GM12873 (cell line): ENCODE measurements at regions not wholly inside any gene's neighbourhood (a gene's known extent, or its start where the extent isn't known, plus 50 kb on each side); places are given as distances from the start of the nearest gene placed in this dataset.

Experiments
- CTCF ChIP-seq: IDR thresholded peaks from 2 replicates; pipeline ENCODE4 v1.5.1; 2012; ENCODE audit warnings: low read depth, mild to moderate bottlenecking, moderate library complexity, low read length, control low read depth; ENCODE audit not compliant: insufficient read depth; ENCODE audit errors: missing control alignments

- TF ChIP-seq CTCF: no peak
Observed at GRCh38 chr19:28208745-28209144, 1004.2 kb downstream of the UQCRFS1 start.

GRCh38 chr19:28207244-28207643 is 1005.7 kb downstream of the UQCRFS1 start:
- no peak for TF ChIP-seq CTCF

GRCh38 chr19:28201462-28201943 is 1011.4 kb downstream of the UQCRFS1 start:
- TF ChIP-seq CTCF: no peak

GRCh38 chr19:28199323-28199722 is 1013.6 kb downstream of the UQCRFS1 start:
- TF ChIP-seq CTCF: no peak

- no peak for TF ChIP-seq CTCF
Observed at GRCh38 chr19:28196961-28197360, 1016.0 kb downstream of the UQCRFS1 start.

GRCh38 chr19:28196101-28196500 is 1016.9 kb downstream of the UQCRFS1 start:
- TF ChIP-seq CTCF: no peak

GRCh38 chr19:28185646-28186045 is 1027.3 kb downstream of the UQCRFS1 start:
- no peak for TF ChIP-seq CTCF
